H9 (cell line): ENCODE measurements at regions not wholly inside any gene's neighbourhood (a gene's known extent, or its start where the extent isn't known, plus 50 kb on each side); places are given as distances from the start of the nearest gene placed in this dataset.

Source experiments
- DNase-seq: peaks from one replicate; pipeline ENCODE4 v3.0.0-alpha.2; 2017
- H2AFZ ChIP-seq: one replicate; pipeline ENCODE4 v1.6.1; 2013; ENCODE audit warnings: mild to moderate bottlenecking, low read length, control low read depth, moderate library complexity
- H2AK5ac ChIP-seq: 2 replicates; pipeline ENCODE4 v1.6.1; 2013; ENCODE audit warnings: low read length, control low read depth, mixed read lengths; ENCODE audit not compliant: insufficient read length
- H2BK120ac ChIP-seq: one replicate; pipeline ENCODE4 v1.6.1; 2013; ENCODE audit warnings: low read depth, mild to moderate bottlenecking, low read length, control low read depth, inconsistent platforms; ENCODE audit not compliant: poor library complexity, severe bottlenecking
- H2BK12ac ChIP-seq: 2 replicates; pipeline ENCODE4 v1.6.1; 2013; ENCODE audit warnings: low read length, control low read depth, mixed read lengths, low read depth; ENCODE audit not compliant: insufficient read length
- H2BK15ac ChIP-seq: 2 replicates; pipeline ENCODE4 v1.6.1; 2013; ENCODE audit warnings: low read depth, low read length, control low read depth
- H2BK20ac ChIP-seq: one replicate; pipeline ENCODE4 v1.6.1; 2013; ENCODE audit warnings: low read depth, mild to moderate bottlenecking, low read length, control low read depth, inconsistent platforms; ENCODE audit not compliant: poor library complexity, severe bottlenecking
- H2BK5ac ChIP-seq: 2 replicates; pipeline ENCODE4 v1.6.1; 2013; ENCODE audit warnings: low read length, control low read depth, mixed read lengths; ENCODE audit not compliant: insufficient read length
- H3K14ac ChIP-seq: 2 replicates; pipeline ENCODE4 v1.6.1; 2013; ENCODE audit warnings: low read length, control low read depth; ENCODE audit not compliant: insufficient read depth
- H3K18ac ChIP-seq: 2 replicates; pipeline ENCODE4 v1.6.1; 2013; ENCODE audit warnings: low read depth, mild to moderate bottlenecking, mixed read lengths, low read length, control low read depth; ENCODE audit not compliant: insufficient read length
- H3K23ac ChIP-seq: 2 replicates; pipeline ENCODE4 v1.6.1; 2013; ENCODE audit warnings: low read length, control low read depth, mixed read lengths, low read depth; ENCODE audit not compliant: insufficient read length
- H3K23me2 ChIP-seq: 2 replicates; pipeline ENCODE4 v1.6.1; 2013; ENCODE audit warnings: low read depth, mild to moderate bottlenecking, mixed read lengths, low read length, control low read depth; ENCODE audit not compliant: insufficient read length, poor library complexity, severe bottlenecking
- H3K27ac ChIP-seq: 2 replicates; pipeline ENCODE4 v1.5.1; 2013; ENCODE audit warnings: low read length, control low read depth, mixed read lengths, low read depth; ENCODE audit not compliant: insufficient read length
- H3K27me3 ChIP-seq: 2 replicates; pipeline ENCODE4 v1.6.1; 2013; ENCODE audit warnings: low read length, control low read depth, inconsistent platforms; ENCODE audit not compliant: insufficient read depth
- H3K4ac ChIP-seq: 2 replicates; pipeline ENCODE4 v1.6.1; 2013; ENCODE audit warnings: low read depth, mild to moderate bottlenecking, control low read depth, inconsistent platforms, low read length, moderate library complexity
- H3K4me1 ChIP-seq: 2 replicates; pipeline ENCODE4 v1.6.1; 2013; ENCODE audit warnings: low read length, control low read depth, inconsistent platforms; ENCODE audit not compliant: insufficient read depth
- H3K4me2 ChIP-seq: 2 replicates; pipeline ENCODE4 v1.6.1; 2013; ENCODE audit warnings: low read length, control low read depth, mixed read lengths; ENCODE audit not compliant: insufficient read length, insufficient read depth
- H3K56ac ChIP-seq: 2 replicates; pipeline ENCODE4 v1.6.1; 2013; ENCODE audit warnings: low read depth, mild to moderate bottlenecking, mixed read lengths, low read length, control low read depth; ENCODE audit not compliant: insufficient read length
- H3K79me1 ChIP-seq: 2 replicates; pipeline ENCODE4 v1.6.1; 2013; ENCODE audit warnings: low read depth, mild to moderate bottlenecking, moderate library complexity, low read length, control low read depth, inconsistent platforms; ENCODE audit not compliant: insufficient read depth, poor library complexity, severe bottlenecking
- H3K79me2 ChIP-seq: 2 replicates; pipeline ENCODE4 v1.6.1; 2013; ENCODE audit warnings: low read length, control low read depth, inconsistent platforms; ENCODE audit not compliant: insufficient read depth
- H3K9ac ChIP-seq: 2 replicates; pipeline ENCODE4 v1.6.1; 2013; ENCODE audit warnings: low read length, control low read depth, mixed read lengths; ENCODE audit not compliant: insufficient read length; ENCODE audit errors: extremely low read depth
- H3K9me3 ChIP-seq: one replicate; pipeline ENCODE4 v1.6.1; 2013; ENCODE audit warnings: low read depth, low read length, inconsistent platforms; ENCODE audit not compliant: control insufficient read depth
- H3T11ph ChIP-seq: one replicate; pipeline ENCODE4 v1.6.1; 2013; ENCODE audit warnings: mild to moderate bottlenecking, low read length, control low read depth, inconsistent platforms
- H4K20me1 ChIP-seq: one replicate; pipeline ENCODE4 v1.6.1; 2013; ENCODE audit not compliant: control insufficient read depth, insufficient read length, insufficient read depth
- H4K5ac ChIP-seq: 2 replicates; pipeline ENCODE4 v1.6.1; 2013; ENCODE audit warnings: low read depth, mild to moderate bottlenecking, mixed read lengths, low read length, control low read depth; ENCODE audit not compliant: insufficient read length
- H4K8ac ChIP-seq: replicated peaks from 2 replicates; pipeline ENCODE4 v1.6.1; 2013; ENCODE audit warnings: low read length, control low read depth, mixed read lengths, low read depth; ENCODE audit not compliant: insufficient read length
- H4K91ac ChIP-seq: 2 replicates; pipeline ENCODE4 v1.6.1; 2013; ENCODE audit warnings: low read depth, mild to moderate bottlenecking, moderate library complexity, mixed read lengths, low read length, control low read depth; ENCODE audit not compliant: insufficient read length
- H3K27ac Mint-ChIP-seq, 3 experiments: 2 replicates in 2 of 3; 3 replicates in 1 of 3; pipeline ENCODE4 v1.8.0; 2020 to 2021; ENCODE audit warnings: mixed read lengths in 3 of 3, mild to moderate bottlenecking in 1 of 3, moderate library complexity in 1 of 3
- H3K27me3 Mint-ChIP-seq: 2 replicates; pipeline ENCODE4 v1.8.0; 2021; ENCODE audit warnings: low read depth, mild to moderate bottlenecking, moderate library complexity, mixed read lengths
- H3K36me3 Mint-ChIP-seq, 3 experiments: 2 replicates in 2 of 3; 3 replicates in 1 of 3; pipeline ENCODE4 v1.8.0; 2020 to 2021; ENCODE audit warnings: low read depth in 3 of 3, mixed read lengths in 3 of 3; ENCODE audit not compliant: insufficient read depth in 1 of 3
- H3K4me1 Mint-ChIP-seq, 2 experiments: 2 replicates each; pipeline ENCODE4 v1.8.0; 2020; ENCODE audit warnings: mixed read lengths in 2 of 2
- H3K4me3 Mint-ChIP-seq, 2 experiments: 2 replicates in 1 of 2; 3 replicates in 1 of 2; pipeline ENCODE4 v1.8.0; 2020 to 2021; ENCODE audit warnings: mild to moderate bottlenecking in 2 of 2, mixed read lengths in 2 of 2, moderate library complexity in 1 of 2
- H3K9me3 Mint-ChIP-seq, 2 experiments: 2 replicates in 1 of 2; 3 replicates in 1 of 2; pipeline ENCODE4 v1.8.0; 2020; ENCODE audit warnings: mild to moderate bottlenecking in 2 of 2, mixed read lengths in 2 of 2, moderate library complexity in 1 of 2
- CTCF ChIP-seq: fragments of 200-600 bp; sonication (generic); conservative IDR thresholded peaks from 3 replicates; pipeline ENCODE4 v1.8.0; 2021; ENCODE audit warnings: antibody characterized with exemption, mild to moderate bottlenecking
- WGBS: extraction: QIAGEN DNeasy Blood & Tissue Kit; methylation state at CpG from one replicate; pipeline ENCODE4 v1.1.7; 2013; ENCODE audit warnings: missing lambda C conversion rate, low lambda C conversion rate, mixed read lengths; ENCODE audit not compliant: insufficient read length; ENCODE audit errors: extremely low coverage; 5-methylcytosine and 5-hydroxymethylcytosine counted together

- H3K79me2 ChIP-seq = no peaks in the 10 kb centered on the region
- H3K9ac ChIP-seq = no peak overlapping the region
- H3K23me2 ChIP-seq = no peaks in the 10 kb centered on the region
- H3K4me1 Mint-ChIP-seq = peaks cover 24 to 38% of the 10 kb centered on the region in 2 experiments
- no peak overlapping the region for H2BK20ac ChIP-seq
- H2AK5ac ChIP-seq = no peak overlapping the region
- no peak overlapping the region for H3K14ac ChIP-seq
- no peak overlapping the region for H3T11ph ChIP-seq
- DNase-seq = no peak
- no peak overlapping the region for H3K4me2 ChIP-seq
- peaks cover 1 to 20% (median 9%) of the 10 kb centered on the region in 3 experiments; a peak in 4 of 7 replicates for H3K36me3 Mint-ChIP-seq
- no peak overlapping the region for H2AFZ ChIP-seq
- no peaks in the 10 kb centered on the region for H4K20me1 ChIP-seq
- H3K4ac ChIP-seq = no peak overlapping the region
- peaks cover 70% of the 10 kb centered on the region for H3K27me3 Mint-ChIP-seq
- no peak overlapping the region for H4K91ac ChIP-seq
- no peak overlapping the region for H3K18ac ChIP-seq
- no peak overlapping the region for H4K8ac ChIP-seq
- no peak overlapping the region for H3K4me3 Mint-ChIP-seq
- peaks cover 6% of the 10 kb centered on the region for H3K4me1 ChIP-seq
- H3K9me3 ChIP-seq = no peaks in the 10 kb centered on the region
- H3K23ac ChIP-seq = no peak overlapping the region
- no peak overlapping the region for H3K27ac ChIP-seq
- H3K27ac Mint-ChIP-seq = no peak overlapping the region
- no peak overlapping the region for H2BK15ac ChIP-seq
- peaks cover 22 to 28% of the 10 kb centered on the region in 2 experiments for H3K9me3 Mint-ChIP-seq
- H2BK5ac ChIP-seq = no peak overlapping the region
- no peaks in the 10 kb centered on the region; the same call in 1 of the 2 replicates for H3K27me3 ChIP-seq
- H4K5ac ChIP-seq = no peak overlapping the region
- no peak overlapping the region for H2BK120ac ChIP-seq
- no peak overlapping the region for H2BK12ac ChIP-seq
- WGBS = no CpG with 5 or more reads among the region's 2 CpGs
- no peaks in the 10 kb centered on the region for H3K79me1 ChIP-seq
- no peak overlapping the region for H3K56ac ChIP-seq
- TF ChIP-seq CTCF = no peak
Observed at GRCh38 chr3:153350420-153350819, 188.4 kb downstream of the RAP2B start.
